ENCODE measurements at regions not wholly inside any gene's neighbourhood (a gene's known extent, or its start where the extent isn't known, plus 50 kb on each side); places are given as distances from the start of the nearest gene placed in this dataset.

- no peaks in the 10 kb centered on the region for H3K9me2 ChIP-seq (replicated peaks; ENCODE audit: insufficient read depth, low read length)
- no peak overlapping the region for H3K4me3 ChIP-seq (ENCODE audit: insufficient read depth, low read length, poor library complexity, severe bottlenecking)
- H2AFZ ChIP-seq (ENCODE audit: low read depth, low read length, severe bottlenecking): no peak overlapping the region
- H3K27me3 ChIP-seq (ENCODE audit: low read length): no peaks in the 10 kb centered on the region
- no peaks in the 10 kb centered on the region for H4K20me1 ChIP-seq (ENCODE audit: low read depth, low read length)
- no peak overlapping the region for H3K9ac ChIP-seq (ENCODE audit: low read length)
- no peak overlapping the region for H3K27ac ChIP-seq (ENCODE audit: low read depth, low read length)
- peaks cover 6% of the 10 kb centered on the region; the same call in 1 of the 2 replicates for H3K9me3 ChIP-seq (ENCODE audit: insufficient read depth, low read length)
- 0 out of 2 replicates have a peak, but pooled peaks cover under 1% of the 10 kb centered on the region for H3K36me3 ChIP-seq (ENCODE audit: low read length)
- no peak overlapping the region for H3K4me2 ChIP-seq (ENCODE audit: low read depth, low read length, poor library complexity, severe bottlenecking)
- H3K79me2 ChIP-seq (ENCODE audit: insufficient read depth, low read length): no peaks in the 10 kb centered on the region
- TF ChIP-seq EZH2phosphoT487 (conservative IDR thresholded peaks at IDR 0.05; ENCODE audit: low read length) (no peak), CTCF (IDR thresholded peaks at IDR 0.05; ENCODE audit: insufficient read depth, low read length, poor library complexity, severe bottlenecking) (no peak)
- H3F3A ChIP-seq (ENCODE audit: insufficient read depth): no peaks in the 10 kb centered on the region
Measured at GRCh38 chr13:46489586-46490023, 63.4 kb upstream of the LRCH1 start.

- Histone ChIP-seq H3K9ac (ENCODE audit: low read length) (no peak overlapping the region), H3K9me3 (ENCODE audit: insufficient read depth, low read length) (peaks cover 9% of the 10 kb centered on the region; the same call in 1 of the 2 replicates), H3K36me3 (ENCODE audit: low read length) (0 out of 2 replicates have a peak, but pooled peaks cover 4% of the 10 kb centered on the region), H3K4me2 (ENCODE audit: low read depth, low read length, poor library complexity, severe bottlenecking) (no peak overlapping the region), H4K20me1 (ENCODE audit: low read depth, low read length) (no peaks in the 10 kb centered on the region), H3K79me2 (ENCODE audit: insufficient read depth, low read length) (no peaks in the 10 kb centered on the region), H3K4me3 (ENCODE audit: insufficient read depth, low read length, poor library complexity, severe bottlenecking) (no peak overlapping the region), H3F3A (ENCODE audit: insufficient read depth) (no peaks in the 10 kb centered on the region), H3K27me3 (ENCODE audit: low read length) (no peaks in the 10 kb centered on the region), H3K9me2 (replicated peaks; ENCODE audit: insufficient read depth, low read length) (no peaks in the 10 kb centered on the region), H2AFZ (ENCODE audit: low read depth, low read length, severe bottlenecking) (no peak overlapping the region), H3K27ac (ENCODE audit: low read depth, low read length) (no peak overlapping the region)
- TF ChIP-seq EZH2phosphoT487 (conservative IDR thresholded peaks at IDR 0.05; ENCODE audit: low read length): no peak
Measured at GRCh38 chr13:46487748-46488147, 65.2 kb upstream of the LRCH1 start.

- H3F3A ChIP-seq (ENCODE audit: insufficient read depth): no peaks in the 10 kb centered on the region
- no peak overlapping the region for H3K4me3 ChIP-seq (ENCODE audit: insufficient read depth, low read length, poor library complexity, severe bottlenecking)
- no peak overlapping the region for H3K4me2 ChIP-seq (ENCODE audit: low read depth, low read length, poor library complexity, severe bottlenecking)
- no peak overlapping the region for H2AFZ ChIP-seq (ENCODE audit: low read depth, low read length, severe bottlenecking)
- TF ChIP-seq EZH2phosphoT487 (conservative IDR thresholded peaks at IDR 0.05; ENCODE audit: low read length): no peak
- TF ChIP-seq CTCF (IDR thresholded peaks at IDR 0.05; ENCODE audit: insufficient read depth, low read length, poor library complexity, severe bottlenecking): no peak
- peaks cover 9% of the 10 kb centered on the region; the same call in 1 of the 2 replicates for H3K9me3 ChIP-seq (ENCODE audit: insufficient read depth, low read length)
- no peaks in the 10 kb centered on the region for H4K20me1 ChIP-seq (ENCODE audit: low read depth, low read length)
- no peaks in the 10 kb centered on the region for H3K9me2 ChIP-seq (replicated peaks; ENCODE audit: insufficient read depth, low read length)
- no peak overlapping the region for H3K27ac ChIP-seq (ENCODE audit: low read depth, low read length)
- 0 out of 2 replicates have a peak, but pooled peaks cover 4% of the 10 kb centered on the region for H3K36me3 ChIP-seq (ENCODE audit: low read length)
- H3K79me2 ChIP-seq (ENCODE audit: insufficient read depth, low read length): no peaks in the 10 kb centered on the region
- no peak overlapping the region for H3K9ac ChIP-seq (ENCODE audit: low read length)
- H3K27me3 ChIP-seq (ENCODE audit: low read length): no peaks in the 10 kb centered on the region
Measured at GRCh38 chr13:46486270-46486669, 66.7 kb upstream of the LRCH1 start.

GRCh38 chr13:46484561-46484960 lies 68.4 kb upstream of the LRCH1 start:
- Histone ChIP-seq H3K36me3 (ENCODE audit: low read length) (0 out of 2 replicates have a peak, but pooled peaks cover 4% of the 10 kb centered on the region), H4K20me1 (ENCODE audit: low read depth, low read length) (no peaks in the 10 kb centered on the region), H3K4me3 (ENCODE audit: insufficient read depth, low read length, poor library complexity, severe bottlenecking) (no peak overlapping the region), H3K4me2 (ENCODE audit: low read depth, low read length, poor library complexity, severe bottlenecking) (no peak overlapping the region), H3K79me2 (ENCODE audit: insufficient read depth, low read length) (no peaks in the 10 kb centered on the region), H3K27me3 (ENCODE audit: low read length) (no peaks in the 10 kb centered on the region), H2AFZ (ENCODE audit: low read depth, low read length, severe bottlenecking) (no peak overlapping the region), H3K9me3 (ENCODE audit: insufficient read depth, low read length) (peaks cover 9% of the 10 kb centered on the region; the same call in 1 of the 2 replicates), H3K9ac (ENCODE audit: low read length) (no peak overlapping the region), H3K27ac (ENCODE audit: low read depth, low read length) (no peak overlapping the region), H3F3A (ENCODE audit: insufficient read depth) (no peaks in the 10 kb centered on the region), H3K9me2 (replicated peaks; ENCODE audit: insufficient read depth, low read length) (no peaks in the 10 kb centered on the region)
- TF ChIP-seq EZH2phosphoT487 (conservative IDR thresholded peaks at IDR 0.05; ENCODE audit: low read length) (no peak), CTCF (IDR thresholded peaks at IDR 0.05; ENCODE audit: insufficient read depth, low read length, poor library complexity, severe bottlenecking) (no peak)

Measured in SU-DHL-6 (cell line).